ENCODE measurements at regions not wholly inside any gene's neighbourhood (a gene's known extent, or its start where the extent isn't known, plus 50 kb on each side); places are given as distances from the start of the nearest gene placed in this dataset.

- no peaks in the 10 kb centered on the region for H3K4me1 ChIP-seq (ENCODE audit: insufficient read depth, poor library complexity, severe bottlenecking)
- H3K4me3 ChIP-seq (ENCODE audit: severe bottlenecking), result no peak overlapping the region
- no peaks in the 10 kb centered on the region for H3K36me3 ChIP-seq (ENCODE audit: low read depth)
- no peak for DNase-seq (ENCODE audit: low spot score)
- H3K27me3 ChIP-seq (ENCODE audit: insufficient read depth, poor library complexity, severe bottlenecking), result no peaks in the 10 kb centered on the region
- H3K9me3 ChIP-seq (ENCODE audit: severe bottlenecking), result no peaks in the 10 kb centered on the region
- TF ChIP-seq, protein P1, sequence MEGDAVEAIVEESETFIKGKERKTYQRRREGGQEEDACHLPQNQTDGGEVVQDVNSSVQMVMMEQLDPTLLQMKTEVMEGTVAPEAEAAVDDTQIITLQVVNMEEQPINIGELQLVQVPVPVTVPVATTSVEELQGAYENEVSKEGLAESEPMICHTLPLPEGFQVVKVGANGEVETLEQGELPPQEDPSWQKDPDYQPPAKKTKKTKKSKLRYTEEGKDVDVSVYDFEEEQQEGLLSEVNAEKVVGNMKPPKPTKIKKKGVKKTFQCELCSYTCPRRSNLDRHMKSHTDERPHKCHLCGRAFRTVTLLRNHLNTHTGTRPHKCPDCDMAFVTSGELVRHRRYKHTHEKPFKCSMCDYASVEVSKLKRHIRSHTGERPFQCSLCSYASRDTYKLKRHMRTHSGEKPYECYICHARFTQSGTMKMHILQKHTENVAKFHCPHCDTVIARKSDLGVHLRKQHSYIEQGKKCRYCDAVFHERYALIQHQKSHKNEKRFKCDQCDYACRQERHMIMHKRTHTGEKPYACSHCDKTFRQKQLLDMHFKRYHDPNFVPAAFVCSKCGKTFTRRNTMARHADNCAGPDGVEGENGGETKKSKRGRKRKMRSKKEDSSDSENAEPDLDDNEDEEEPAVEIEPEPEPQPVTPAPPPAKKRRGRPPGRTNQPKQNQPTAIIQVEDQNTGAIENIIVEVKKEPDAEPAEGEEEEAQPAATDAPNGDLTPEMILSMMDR (IDR thresholded peaks at IDR 0.05; ENCODE audit: poor library complexity, severe bottlenecking), result no peak
- no peak overlapping the region for H3K27ac ChIP-seq (ENCODE audit: poor library complexity, severe bottlenecking)
- ATAC-seq (ENCODE audit: low read depth), result no peak
Observed at GRCh38 chr5:72697622-72698021, 118.8 kb upstream of the TNPO1 start.

GRCh38 chr5:72695659-72696058 is 120.8 kb upstream of the TNPO1 start:
- ATAC-seq (ENCODE audit: low read depth) (no peak), DNase-seq (ENCODE audit: low spot score) (no peak)
- Histone ChIP-seq H3K36me3 (ENCODE audit: low read depth) (no peaks in the 10 kb centered on the region), H3K4me3 (ENCODE audit: severe bottlenecking) (no peak overlapping the region), H3K27me3 (ENCODE audit: insufficient read depth, poor library complexity, severe bottlenecking) (no peaks in the 10 kb centered on the region), H3K9me3 (ENCODE audit: severe bottlenecking) (no peaks in the 10 kb centered on the region), H3K4me1 (ENCODE audit: insufficient read depth, poor library complexity, severe bottlenecking) (no peaks in the 10 kb centered on the region), H3K27ac (ENCODE audit: poor library complexity, severe bottlenecking) (no peak overlapping the region)
- TF ChIP-seq, protein P1 (IDR thresholded peaks at IDR 0.05; ENCODE audit: poor library complexity, severe bottlenecking), result no peak

DNA sequence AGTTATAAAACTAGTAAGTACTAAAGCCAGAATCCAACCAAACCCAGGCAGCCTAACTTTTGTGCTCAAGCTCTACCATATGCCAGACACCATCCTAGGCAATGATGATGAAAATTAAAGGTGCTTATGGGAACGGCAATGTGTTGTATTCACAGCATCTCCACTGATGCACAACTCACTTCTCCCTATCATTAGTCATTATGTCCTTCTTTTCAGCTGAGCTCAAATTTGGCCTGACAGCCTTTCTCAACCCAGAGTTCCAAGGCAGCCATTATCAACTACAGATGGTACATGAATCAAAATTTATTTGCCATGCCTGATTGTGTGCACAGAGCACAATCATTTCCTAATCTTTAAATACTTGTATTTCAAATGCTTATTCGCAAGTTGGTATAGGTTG is 121.6 kb upstream of the TNPO1 start:
- no peak for DNase-seq (ENCODE audit: low spot score)
- no peak for ATAC-seq (ENCODE audit: low read depth)
- TF ChIP-seq, protein P1 (IDR thresholded peaks at IDR 0.05; ENCODE audit: poor library complexity, severe bottlenecking), result no peak
- no peaks in the 10 kb centered on the region for H3K4me1 ChIP-seq (ENCODE audit: insufficient read depth, poor library complexity, severe bottlenecking)
- no peak overlapping the region for H3K27ac ChIP-seq (ENCODE audit: poor library complexity, severe bottlenecking)
- no peaks in the 10 kb centered on the region for H3K9me3 ChIP-seq (ENCODE audit: severe bottlenecking)
- no peaks in the 10 kb centered on the region for H3K27me3 ChIP-seq (ENCODE audit: insufficient read depth, poor library complexity, severe bottlenecking)
- no peaks in the 10 kb centered on the region for H3K36me3 ChIP-seq (ENCODE audit: low read depth)
- no peak overlapping the region for H3K4me3 ChIP-seq (ENCODE audit: severe bottlenecking)

GRCh38 chr5:72693546-72694205 is 122.8 kb upstream of the TNPO1 start:
- ATAC-seq (ENCODE audit: low read depth) (no peak), DNase-seq (ENCODE audit: low spot score) (no peak)
- TF ChIP-seq, protein P1 (IDR thresholded peaks at IDR 0.05; ENCODE audit: poor library complexity, severe bottlenecking), result no peak

GRCh38 chr5:72692651-72693442 is 123.6 kb upstream of the TNPO1 start:
- TF ChIP-seq, protein P1 (IDR thresholded peaks at IDR 0.05; ENCODE audit: poor library complexity, severe bottlenecking), result no peak
- no peaks in the 10 kb centered on the region for H3K9me3 ChIP-seq (ENCODE audit: severe bottlenecking)
- no peaks in the 10 kb centered on the region for H3K27me3 ChIP-seq (ENCODE audit: insufficient read depth, poor library complexity, severe bottlenecking)
- no peaks in the 10 kb centered on the region for H3K4me1 ChIP-seq (ENCODE audit: insufficient read depth, poor library complexity, severe bottlenecking)
- DNase-seq (ENCODE audit: low spot score) (no peak), ATAC-seq (ENCODE audit: low read depth) (no peak)
- no peaks in the 10 kb centered on the region for H3K36me3 ChIP-seq (ENCODE audit: low read depth)
- H3K27ac ChIP-seq (ENCODE audit: poor library complexity, severe bottlenecking), result no peak overlapping the region
- H3K4me3 ChIP-seq (ENCODE audit: severe bottlenecking), result no peak overlapping the region

More at GRCh38 chr5:72693546-72694205, 122.8 kb upstream of the TNPO1 start:
- Histone ChIP-seq H3K9me3 (ENCODE audit: severe bottlenecking) (no peaks in the 10 kb centered on the region), H3K4me1 (ENCODE audit: insufficient read depth, poor library complexity, severe bottlenecking) (no peaks in the 10 kb centered on the region), H3K4me3 (ENCODE audit: severe bottlenecking) (no peak overlapping the region), H3K27me3 (ENCODE audit: insufficient read depth, poor library complexity, severe bottlenecking) (no peaks in the 10 kb centered on the region), H3K27ac (ENCODE audit: poor library complexity, severe bottlenecking) (no peak overlapping the region), H3K36me3 (ENCODE audit: low read depth) (no peaks in the 10 kb centered on the region)

Data from RWPE2 (cell line).